HCT116 (cell line): ENCODE measurements at regions not wholly inside any gene's neighbourhood (a gene's known extent, or its start where the extent isn't known, plus 50 kb on each side); places are given as distances from the start of the nearest gene placed in this dataset.

ENCODE experiments used
- ATAC-seq: fragments of 200-7000 bp; cut with Tn5 transposase; 2 replicates; pipeline ENCODE4 v1.9.1; 2020; ENCODE audit warnings: mild to moderate bottlenecking, moderate library complexity
- BruUV-seq: library from RNA; stranded (reverse); fragments of 400-500 nt; replicated peaks from 2 replicates; lab custom pipeline; 2021; lab: Mats Ljungman, UMichigan
- CTCF ChIA-PET: fragments of 300-600 bp; sonication (Branson Sonifier 250); formaldehyde crosslinking; loops from one replicate; lab custom pipeline; 2021; ENCODE audit warnings: antibody characterized with exemption; lab: Charles Lee
- POLR2A ChIA-PET: fragments of 300-600, 350-600 bp; sonication (Branson Sonifier 250); formaldehyde crosslinking; loops from one replicate; lab custom pipeline; 2021; ENCODE audit warnings: antibody characterized with exemption; lab: Charles Lee
- RAD21 ChIA-PET, 2 experiments: fragments of 300-600 bp; sonication (Branson Sonifier 250); formaldehyde crosslinking; loops; one replicate each; lab custom pipeline; 2023; ENCODE audit warnings: low total read pairs in 2 of 2; ENCODE audit not compliant: uncharacterized antibody in 2 of 2, unreplicated experiment in 2 of 2, low non-redundant PET in 1 of 2; lab: Charles Lee
- DNase-seq: peaks from one replicate; pipeline ENCODE4 v3.0.0-alpha.2; 2010; ENCODE audit warnings: low read depth, low spot score
- H2AFZ ChIP-seq: fragments of 200-600 bp; shearing (Covaris generic), sonication (generic); 2 replicates; pipeline ENCODE4 v1.6.1; 2017; ENCODE audit warnings: low read depth, mixed run types, mixed read lengths, antibody characterized with exemption, low read length; ENCODE audit not compliant: poor library complexity, severe bottlenecking
- H3K27ac ChIP-seq: 2 replicates; pipeline ENCODE4 v1.5.1; 2012; ENCODE audit warnings: low read depth, low read length
- H3K27me3 ChIP-seq: fragments of 200-600 bp; sonication (generic); 2 replicates; pipeline ENCODE4 v1.6.1; 2016; ENCODE audit warnings: mixed run types, low read length, mixed read lengths; ENCODE audit not compliant: insufficient read depth
- H3K36me3 ChIP-seq, 2 experiments: fragments of 200-500 bp in 1 of 2; fragments of 200-600 bp in 1 of 2; sonication (Bioruptor generic) in 1 of 2; sonication (generic) in 1 of 2; 2 replicates each; pipeline versions ENCODE4 v1.5.1 to v1.6.1; 2014 to 2016; ENCODE audit warnings: low read length in 2 of 2, inconsistent platforms in 1 of 2, mixed read lengths in 1 of 2, mixed run types in 1 of 2; ENCODE audit not compliant: insufficient read depth in 2 of 2, control insufficient read depth in 1 of 2
- H3K4me1 ChIP-seq, 2 experiments: fragments of 200-600 bp in 1 of 2; sonication (generic) in 1 of 2; 2 replicates each; pipeline versions ENCODE4 v1.5.1 to v1.6.1; 2012 to 2017; ENCODE audit warnings: low read length in 2 of 2, inconsistent platforms in 1 of 2, mild to moderate bottlenecking in 1 of 2, mixed read lengths in 1 of 2, mixed run types in 1 of 2, moderate library complexity in 1 of 2; ENCODE audit not compliant: insufficient read depth in 2 of 2, control insufficient read depth in 1 of 2
- H3K4me2 ChIP-seq: fragments of 200-600 bp; sonication (generic); 2 replicates; pipeline ENCODE4 v1.6.1; 2017; ENCODE audit warnings: mixed run types, low read length, mixed read lengths
- H3K4me3 ChIP-seq, 2 experiments: fragments of 200-600 bp in 1 of 2; sonication (generic) in 1 of 2; replicated peaks in 1 of 2; 2 replicates each; pipeline ENCODE4 v1.5.1; 2011 to 2016; ENCODE audit warnings: low read length in 2 of 2, control low read depth in 1 of 2, low read depth in 1 of 2, mild to moderate bottlenecking in 1 of 2, mixed read lengths in 1 of 2, mixed run types in 1 of 2
- H3K79me2 ChIP-seq: fragments of 200-600 bp; sonication (generic); 2 replicates; pipeline ENCODE4 v1.6.1; 2017; ENCODE audit warnings: mild to moderate bottlenecking, mixed run types, low read length, moderate library complexity, mixed read lengths; ENCODE audit not compliant: insufficient read depth
- H3K9ac ChIP-seq: fragments of 200-600 bp; sonication (generic); 2 replicates; pipeline ENCODE4 v1.6.1; 2016; ENCODE audit warnings: low read length, mixed read lengths
- H3K9me2 ChIP-seq: fragments of 200-600 bp; sonication (generic), shearing (Covaris generic); 2 replicates; pipeline ENCODE4 v1.6.1; 2017; ENCODE audit warnings: mixed run types, mild to moderate bottlenecking, moderate library complexity; ENCODE audit not compliant: insufficient read depth
- H3K9me3 ChIP-seq, 2 experiments: fragments of 200-500 bp in 1 of 2; fragments of 200-600 bp in 1 of 2; sonication (Bioruptor generic) in 1 of 2; sonication (generic) in 1 of 2; 2 replicates each; pipeline ENCODE4 v1.6.1; 2014 to 2017; ENCODE audit warnings: low read length in 2 of 2, mixed read lengths in 2 of 2, inconsistent platforms in 1 of 2, low read depth in 1 of 2, mild to moderate bottlenecking in 1 of 2, mixed run types in 1 of 2, moderate library complexity in 1 of 2; ENCODE audit not compliant: control insufficient read depth in 1 of 2, insufficient read depth in 1 of 2
- H4K20me1 ChIP-seq: fragments of 200-600 bp; sonication (generic), shearing (Covaris generic); 2 replicates; pipeline ENCODE4 v1.6.1; 2017; ENCODE audit warnings: mixed run types, mild to moderate bottlenecking, moderate library complexity; ENCODE audit not compliant: insufficient read depth
- CEBPB ChIP-seq: IDR thresholded peaks from 2 replicates; pipeline ENCODE4 v1.6.1; 2012; ENCODE audit warnings: low read depth
- CTCF ChIP-seq, 3 experiments: fragments of 200-600 bp in 1 of 3; sonication (generic) in 1 of 3; IDR thresholded peaks in 2 of 3; conservative IDR thresholded peaks in 1 of 3; 2 replicates each; pipeline ENCODE4 v1.5.1; 2012 to 2017; ENCODE audit warnings: low read depth in 2 of 3, low read length in 2 of 3, antibody characterized with exemption in 1 of 3, borderline replicate concordance in 1 of 3, control low read depth in 1 of 3, mild to moderate bottlenecking in 1 of 3, mixed read lengths in 1 of 3, mixed run types in 1 of 3, moderate library complexity in 1 of 3; ENCODE audit not compliant: insufficient read depth in 1 of 3
- EGR1 ChIP-seq: IDR thresholded peaks from 2 replicates; pipeline ENCODE4 v1.6.1; 2012; ENCODE audit warnings: low read depth
- EZH2 ChIP-seq: fragments of 200-600 bp; sonication (generic); IDR thresholded peaks from 2 replicates; pipeline ENCODE4 v1.6.1; 2017; ENCODE audit warnings: antibody characterized with exemption, mixed run types
- EZH2phosphoT487 ChIP-seq: fragments of 200-600 bp; IDR thresholded peaks from 2 replicates; pipeline ENCODE4 v1.6.1; 2018; ENCODE audit warnings: antibody characterized with exemption, borderline replicate concordance
- FOSL1 ChIP-seq: IDR thresholded peaks from 2 replicates; pipeline ENCODE4 v1.6.1; 2012; ENCODE audit warnings: low read depth
- MAX ChIP-seq: IDR thresholded peaks from 2 replicates; pipeline ENCODE4 v1.6.1; 2012
- POLR2AphosphoS5 ChIP-seq: IDR thresholded peaks from 2 replicates; pipeline ENCODE4 v1.6.1; 2011; ENCODE audit warnings: mild to moderate bottlenecking, low read depth, low read length, moderate library complexity
- REST ChIP-seq: IDR thresholded peaks from 2 replicates; pipeline ENCODE4 v1.6.1; 2012; ENCODE audit warnings: low read depth
- TCF7L2 ChIP-seq: IDR thresholded peaks from 2 replicates; pipeline ENCODE4 v1.7.0; 2011; ENCODE audit warnings: borderline replicate concordance, inconsistent platforms; ENCODE audit not compliant: insufficient read depth, insufficient read length; ENCODE audit errors: extremely low read depth
- ZFX ChIP-seq: fragments of 450-650 bp; IDR thresholded peaks from 2 replicates; pipeline ENCODE4 v1.6.1; 2017
- intact Hi-C: fragments of 100-400 bp; cut with micrococcal nuclease; formaldehyde crosslinking; loops from 2 replicates; pipeline ENCODE4 v1.10.0; 2022

GRCh38 chr12:67754933-67755697 is 106.6 kb downstream of the DYRK2 start:
- no peak for DNase-seq
- CTCF ChIA-PET: no interaction called here
- Histone ChIP-seq H3K4me3 (no peak overlapping the region), H3K9me2 (no peaks in the 10 kb centered on the region), H3K27ac (no peak overlapping the region), H3K4me1 (peaks cover 0 to 7% of the 10 kb centered on the region in 2 experiments; a peak in 1 of 4 replicates), H3K9me3 (no peaks in the 10 kb centered on the region), H4K20me1 (no peaks in the 10 kb centered on the region), H3K79me2 (no peaks in the 10 kb centered on the region), H3K27me3 (no peaks in the 10 kb centered on the region), H3K9ac (no peak overlapping the region), H2AFZ (no peak overlapping the region), H3K36me3 (no peaks in the 10 kb centered on the region), H3K4me2 (no peak overlapping the region)
- POLR2A ChIA-PET: no interaction called here
- RAD21 ChIA-PET: no interaction called here
- no peak for ATAC-seq
- intact Hi-C loops: no loop called here
- no peak for TF ChIP-seq TCF7L2
- TF ChIP-seq FOSL1: no peak
- TF ChIP-seq POLR2AphosphoS5: no peak
- TF ChIP-seq MAX: no peak
- no peak for TF ChIP-seq ZFX
- no peak for TF ChIP-seq EZH2
- no peak for TF ChIP-seq EZH2phosphoT487
- TF ChIP-seq EGR1: no peak
- BruUV-seq: no TSS peak

GRCh38 chr12:67757651-67758050 is 109.1 kb downstream of the DYRK2 start:
- CTCF ChIA-PET: no interaction called here
- POLR2A ChIA-PET: no interaction called here
- Histone ChIP-seq H2AFZ (no peak overlapping the region), H4K20me1 (no peaks in the 10 kb centered on the region), H3K27ac (no peak overlapping the region), H3K79me2 (no peaks in the 10 kb centered on the region), H3K36me3 (no peaks in the 10 kb centered on the region), H3K27me3 (no peaks in the 10 kb centered on the region), H3K9me2 (no peaks in the 10 kb centered on the region), H3K9me3 (no peaks in the 10 kb centered on the region), H3K4me2 (no peak overlapping the region), H3K9ac (no peak overlapping the region), H3K4me3 (no peak overlapping the region), H3K4me1 (no peaks in the 10 kb centered on the region)
- intact Hi-C loops: no loop called here
- DNase-seq (no peak), ATAC-seq (no peak)
- no peak for TF ChIP-seq POLR2AphosphoS5
- no peak for TF ChIP-seq CTCF (IDR thresholded peaks at IDR 0.05 in 2 of 3, conservative IDR thresholded peaks at IDR 0.05 in 1 of 3; ENCODE audit: borderline replicate concordance in 1 of 3, insufficient read depth in 1 of 3, low read depth in 2 of 3, low read length in 2 of 3)
- no peak for TF ChIP-seq CEBPB
- TF ChIP-seq REST: no peak
- TF ChIP-seq EZH2: no peak
- no TSS peak for BruUV-seq
- RAD21 ChIA-PET: no interaction called here
